ENCODE measurements at regions not wholly inside any gene's neighbourhood (a gene's known extent, or its start where the extent isn't known, plus 50 kb on each side); places are given as distances from the start of the nearest gene placed in this dataset.

DNA sequence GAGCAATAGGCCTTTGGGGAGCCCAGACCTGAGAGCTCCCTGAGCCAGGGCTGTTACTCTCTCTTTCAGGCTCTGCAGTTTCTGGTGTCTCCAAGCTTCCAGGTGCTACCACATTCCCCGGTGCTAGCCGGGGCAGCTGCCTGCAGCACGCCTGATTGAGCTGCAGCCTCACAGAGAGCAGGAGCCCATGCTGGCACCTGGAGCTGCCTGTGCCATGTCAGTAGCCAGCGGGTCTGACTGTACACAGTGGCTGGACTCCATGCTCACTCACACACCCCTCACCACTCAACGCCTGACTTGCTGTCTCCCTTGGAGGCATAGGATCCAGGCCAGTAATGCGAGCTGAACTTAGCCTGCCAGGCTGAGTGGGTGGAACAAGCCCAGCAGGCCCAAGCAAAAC is 800.4 kb upstream of the AGA start:
- TF ChIP-seq EZH2 (IDR thresholded peaks at IDR 0.05), result no peak
- TF ChIP-seq POLR2AphosphoS5 (IDR thresholded peaks at IDR 0.05; ENCODE audit: borderline replicate concordance, low read depth, low read length), result no peak
